GM19025 (cell line): ENCODE measurements at regions not wholly inside any gene's neighbourhood (a gene's known extent, or its start where the extent isn't known, plus 50 kb on each side); places are given as distances from the start of the nearest gene placed in this dataset.
A peak's percentile ranks its signal among the peaks of the same experiment; 100 is the strongest.

ENCODE experiments used
- ATAC-seq: cut with Tn5 transposase; IDR thresholded peaks from one replicate; pipeline ENCODE4 v1.9.1; 2021; ENCODE audit warnings: mild to moderate bottlenecking, low read depth, moderate library complexity; ENCODE audit not compliant: unreplicated experiment

- no peak for ATAC-seq
Measured at GRCh38 chr14:86714575-86714974, 1184.6 kb downstream of the FLRT2 start.

- ATAC-seq, result no peak
Measured at GRCh38 chr14:86714153-86714552, 1184.2 kb downstream of the FLRT2 start.

GRCh38 chr14:86712727-86713126 is 1182.8 kb downstream of the FLRT2 start:
- ATAC-seq, result no peak

- no peak for ATAC-seq
Measured at GRCh38 chr14:86712176-86712575, 1182.2 kb downstream of the FLRT2 start.

GRCh38 chr14:86708846-86709339 is 1178.9 kb downstream of the FLRT2 start:
- ATAC-seq, result peak; percentile 56

GRCh38 chr14:86707071-86707470 is 1177.1 kb downstream of the FLRT2 start:
- ATAC-seq, result no peak

- no peak for ATAC-seq
Measured at GRCh38 chr14:86683561-86683960, 1153.6 kb downstream of the FLRT2 start.

- ATAC-seq, result no peak
Measured at GRCh38 chr14:86675059-86675458, 1145.1 kb downstream of the FLRT2 start.

- no peak for ATAC-seq
Measured at GRCh38 chr14:86673523-86673969, 1143.6 kb downstream of the FLRT2 start.

- ATAC-seq, result no peak
Measured at GRCh38 chr14:86672080-86672479, 1142.1 kb downstream of the FLRT2 start.

GRCh38 chr14:86665975-86666374 is 1136.0 kb downstream of the FLRT2 start:
- no peak for ATAC-seq

- no peak for ATAC-seq
Measured at GRCh38 chr14:86662334-86662733, 1132.4 kb downstream of the FLRT2 start.

GRCh38 chr14:86654558-86655184 is 1124.7 kb downstream of the FLRT2 start:
- no peak for ATAC-seq

GRCh38 chr14:86652526-86652925 is 1122.6 kb downstream of the FLRT2 start:
- ATAC-seq, result no peak

GRCh38 chr14:86646696-86647690 is 1117.0 kb downstream of the FLRT2 start:
- ATAC-seq, result no peak

- no peak for ATAC-seq
Measured at GRCh38 chr14:86646125-86646524, 1116.2 kb downstream of the FLRT2 start.

- ATAC-seq, result no peak
Measured at GRCh38 chr14:86641310-86641709, 1111.4 kb downstream of the FLRT2 start.

GRCh38 chr14:86640288-86640687 is 1110.3 kb downstream of the FLRT2 start:
- no peak for ATAC-seq

GRCh38 chr14:86639666-86640065 is 1109.7 kb downstream of the FLRT2 start:
- no peak for ATAC-seq

GRCh38 chr14:86639146-86639545 is 1109.2 kb downstream of the FLRT2 start:
- ATAC-seq, result no peak

- no peak for ATAC-seq
Measured at GRCh38 chr14:86627080-86627479, 1097.1 kb downstream of the FLRT2 start.
